ENCODE measurements at regions not wholly inside any gene's neighbourhood (a gene's known extent, or its start where the extent isn't known, plus 50 kb on each side); places are given as distances from the start of the nearest gene placed in this dataset.
A peak's percentile ranks its signal among the peaks of the same experiment; 100 is the strongest.
"Not testable (repeated sequence)": the region's sequence is repeated elsewhere in the genome, so short reads cannot be mapped to it uniquely, and the experiment has no call there.

- Mint-ChIP-seq H3K4me3 (no peak overlapping the region), H3K27ac (no peak overlapping the region), H3K27me3 (ENCODE audit: insufficient read depth) (peaks cover 17% of the 10 kb centered on the region), H3K9me3 (peaks cover 10% of the 10 kb centered on the region), H3K4me1 (ENCODE audit: low read depth) (peaks cover 20% of the 10 kb centered on the region), H3K36me3 (ENCODE audit: low read depth) (peaks cover 4% of the 10 kb centered on the region)
- intact Hi-C loops (cut with micrococcal nuclease) = no loop called here
- no peak for DNase-seq (ENCODE audit: low spot score)
Measured at GRCh38 chr6:110545081-110545872, 68.9 kb upstream of the SLC22A16 start.

- peaks cover 4% of the 10 kb centered on the region for H3K36me3 Mint-ChIP-seq (ENCODE audit: low read depth)
- H3K4me1 Mint-ChIP-seq (ENCODE audit: low read depth) = peaks cover 20% of the 10 kb centered on the region
- peak overlapping the region; percentile 39 for H3K4me3 Mint-ChIP-seq
- peaks cover 12% of the 10 kb centered on the region for H3K9me3 Mint-ChIP-seq
- peaks cover 19% of the 10 kb centered on the region for H3K27me3 Mint-ChIP-seq (ENCODE audit: insufficient read depth)
- intact Hi-C loops (cut with micrococcal nuclease) = no loop called here
- no peak for DNase-seq (ENCODE audit: low spot score)
- peak overlapping the region; percentile 21 for H3K27ac Mint-ChIP-seq
Measured at GRCh38 chr6:110544472-110544871, 68.1 kb upstream of the SLC22A16 start.

DNA sequence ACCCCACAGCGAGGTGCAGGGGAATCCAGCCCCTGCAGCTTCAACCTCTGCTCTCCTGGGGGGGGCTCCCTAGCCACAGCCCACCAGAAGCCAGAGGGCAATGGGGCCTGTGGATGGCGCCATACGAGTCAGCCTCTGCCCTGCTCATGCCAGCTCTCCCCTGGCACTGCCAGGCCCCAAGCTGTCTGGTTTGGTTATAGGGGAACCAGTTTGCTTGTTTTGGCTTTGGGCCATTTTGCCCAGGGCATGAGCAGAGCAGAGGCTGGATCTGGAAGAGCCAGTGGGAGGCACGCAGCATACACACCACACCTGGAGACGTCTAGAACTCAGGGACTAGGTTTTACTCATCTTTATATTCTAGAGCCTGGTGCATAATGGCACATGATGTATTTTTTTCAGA is 66.7 kb upstream of the SLC22A16 start:
- Mint-ChIP-seq H3K4me3 (no peak overlapping the region), H3K36me3 (ENCODE audit: low read depth) (peaks cover 4% of the 10 kb centered on the region), H3K4me1 (ENCODE audit: low read depth) (peaks cover 21% of the 10 kb centered on the region), H3K27ac (no peak overlapping the region), H3K27me3 (ENCODE audit: insufficient read depth) (peaks cover 21% of the 10 kb centered on the region), H3K9me3 (peaks cover 17% of the 10 kb centered on the region)
- DNase-seq (ENCODE audit: low spot score) = no peak
- intact Hi-C loops (cut with micrococcal nuclease) = no loop called here

DNA sequence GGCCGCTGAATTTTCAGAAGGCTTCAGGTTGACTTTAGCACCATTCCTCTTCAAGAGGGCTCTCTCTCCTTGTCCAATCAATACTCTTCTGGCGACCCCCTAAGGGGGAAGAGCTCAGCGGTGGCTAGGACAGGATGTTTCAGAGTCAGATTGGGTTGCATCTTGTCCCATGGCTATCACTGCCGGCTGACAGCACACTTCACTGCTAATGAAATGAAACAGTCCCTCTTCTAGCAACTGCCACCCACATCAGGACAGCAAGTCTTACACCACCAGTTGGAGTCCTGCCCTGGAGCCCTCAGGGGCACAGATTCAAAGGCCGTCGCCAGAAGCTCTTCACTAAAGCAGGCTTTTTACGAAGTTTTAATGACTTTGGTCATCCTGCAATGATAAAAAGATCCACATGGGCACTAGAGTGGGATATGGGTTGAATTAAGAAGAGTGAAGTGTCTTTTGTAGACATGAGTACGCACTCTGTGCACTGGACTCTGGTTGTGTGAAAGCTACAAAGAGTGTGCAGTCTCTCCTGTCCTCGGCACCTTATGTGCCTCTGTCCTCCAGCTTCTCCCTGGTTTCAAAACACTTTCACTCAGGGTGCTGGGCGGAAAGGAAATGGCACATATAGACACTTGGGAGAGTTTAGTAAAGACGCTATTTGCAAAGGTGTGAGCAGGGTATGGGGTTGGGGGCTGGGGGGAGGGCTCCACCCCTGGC is 66.1 kb upstream of the SLC22A16 start:
- DNase-seq (ENCODE audit: low spot score) = no peak
- intact Hi-C loops (cut with micrococcal nuclease) = no loop called here
- H3K27me3 Mint-ChIP-seq (ENCODE audit: insufficient read depth) = peaks cover 16% of the 10 kb centered on the region
- H3K4me3 Mint-ChIP-seq = no peak overlapping the region
- peaks cover 4% of the 10 kb centered on the region for H3K36me3 Mint-ChIP-seq (ENCODE audit: low read depth)
- H3K4me1 Mint-ChIP-seq (ENCODE audit: low read depth) = peaks cover 27% of the 10 kb centered on the region
- H3K27ac Mint-ChIP-seq = no peak overlapping the region
- peaks cover 17% of the 10 kb centered on the region for H3K9me3 Mint-ChIP-seq

DNA sequence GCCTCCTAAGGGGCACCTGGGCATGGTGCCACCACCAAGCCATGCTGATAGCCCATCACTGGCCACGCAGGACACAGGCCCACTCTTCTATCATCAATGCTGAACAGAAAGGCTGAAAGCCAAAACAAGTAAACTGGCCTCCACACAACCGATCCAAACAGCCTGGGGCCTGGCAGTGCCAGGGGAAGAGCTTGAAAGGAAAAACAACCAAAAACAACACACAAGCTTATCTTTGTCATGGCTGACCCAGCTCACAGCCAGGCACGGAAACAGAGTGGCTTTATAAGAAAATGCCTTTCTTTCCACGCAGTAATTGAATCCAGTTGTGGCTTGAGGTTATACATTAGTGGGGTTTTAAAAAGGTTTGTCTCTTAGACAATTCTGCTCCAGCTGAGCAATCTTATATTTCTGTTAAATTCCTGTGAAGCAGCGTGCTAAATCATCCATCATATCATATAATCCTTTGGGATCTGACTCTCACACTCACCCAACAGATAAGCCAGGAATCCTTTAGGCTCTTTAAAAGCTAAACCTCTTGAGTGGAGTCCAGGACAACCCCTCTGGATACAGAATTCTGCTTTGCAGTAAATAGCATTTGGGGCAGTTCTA is 65.4 kb upstream of the SLC22A16 start:
- Mint-ChIP-seq H3K4me3 (no peak overlapping the region), H3K9me3 (peaks cover 17% of the 10 kb centered on the region), H3K36me3 (ENCODE audit: low read depth) (peaks cover 4% of the 10 kb centered on the region), H3K27me3 (ENCODE audit: insufficient read depth) (peaks cover 15% of the 10 kb centered on the region), H3K27ac (no peak overlapping the region), H3K4me1 (ENCODE audit: low read depth) (peaks cover 34% of the 10 kb centered on the region)
- no peak for DNase-seq (ENCODE audit: low spot score)
- intact Hi-C loops (cut with micrococcal nuclease) = no loop called here

GRCh38 chr6:110539277-110540019 is 63.0 kb upstream of the SLC22A16 start:
- Mint-ChIP-seq H3K4me1 (ENCODE audit: low read depth) (peaks cover 30% of the 10 kb centered on the region), H3K27me3 (ENCODE audit: insufficient read depth) (peaks cover 16% of the 10 kb centered on the region)
- H3K9me3 Mint-ChIP-seq; H3K27ac Mint-ChIP-seq; H3K36me3 Mint-ChIP-seq (ENCODE audit: low read depth); H3K4me3 Mint-ChIP-seq; DNase-seq (ENCODE audit: low spot score); intact Hi-C loops (cut with micrococcal nuclease): not testable (repeated sequence)

- H3K4me1 Mint-ChIP-seq (ENCODE audit: low read depth) = peaks cover 25% of the 10 kb centered on the region
Measured at GRCh38 chr6:110538416-110539160, 62.2 kb upstream of the SLC22A16 start.

GRCh38 chr6:110537208-110538123 is 61.1 kb upstream of the SLC22A16 start:
- peak overlapping the region; percentile 34 for H3K4me3 Mint-ChIP-seq
- H3K27me3 Mint-ChIP-seq (ENCODE audit: insufficient read depth) = peaks cover 16% of the 10 kb centered on the region
- intact Hi-C loops (cut with micrococcal nuclease) = loop anchor here (2.0 kb wide), 2 partner anchors 53 to 279 kb away; no protein-coding TSS in a partner anchor
- H3K4me1 Mint-ChIP-seq (ENCODE audit: low read depth) = peaks cover 20% of the 10 kb centered on the region
- no peaks in the 10 kb centered on the region for H3K36me3 Mint-ChIP-seq (ENCODE audit: low read depth)
- H3K27ac Mint-ChIP-seq = peak overlapping the region; percentile 36
- DNase-seq (ENCODE audit: low spot score) = no peak
- peaks cover 7% of the 10 kb centered on the region for H3K9me3 Mint-ChIP-seq

More at GRCh38 chr6:110538416-110539160, 62.2 kb upstream of the SLC22A16 start:
- intact Hi-C loops (cut with micrococcal nuclease) = no loop called here
- Mint-ChIP-seq H3K36me3 (ENCODE audit: low read depth) (no peaks in the 10 kb centered on the region), H3K27me3 (ENCODE audit: insufficient read depth) (peaks cover 16% of the 10 kb centered on the region), H3K4me3 (no peak overlapping the region), H3K27ac (no peak overlapping the region), H3K9me3 (peaks cover 7% of the 10 kb centered on the region)
- DNase-seq (ENCODE audit: low spot score) = no peak

DNA sequence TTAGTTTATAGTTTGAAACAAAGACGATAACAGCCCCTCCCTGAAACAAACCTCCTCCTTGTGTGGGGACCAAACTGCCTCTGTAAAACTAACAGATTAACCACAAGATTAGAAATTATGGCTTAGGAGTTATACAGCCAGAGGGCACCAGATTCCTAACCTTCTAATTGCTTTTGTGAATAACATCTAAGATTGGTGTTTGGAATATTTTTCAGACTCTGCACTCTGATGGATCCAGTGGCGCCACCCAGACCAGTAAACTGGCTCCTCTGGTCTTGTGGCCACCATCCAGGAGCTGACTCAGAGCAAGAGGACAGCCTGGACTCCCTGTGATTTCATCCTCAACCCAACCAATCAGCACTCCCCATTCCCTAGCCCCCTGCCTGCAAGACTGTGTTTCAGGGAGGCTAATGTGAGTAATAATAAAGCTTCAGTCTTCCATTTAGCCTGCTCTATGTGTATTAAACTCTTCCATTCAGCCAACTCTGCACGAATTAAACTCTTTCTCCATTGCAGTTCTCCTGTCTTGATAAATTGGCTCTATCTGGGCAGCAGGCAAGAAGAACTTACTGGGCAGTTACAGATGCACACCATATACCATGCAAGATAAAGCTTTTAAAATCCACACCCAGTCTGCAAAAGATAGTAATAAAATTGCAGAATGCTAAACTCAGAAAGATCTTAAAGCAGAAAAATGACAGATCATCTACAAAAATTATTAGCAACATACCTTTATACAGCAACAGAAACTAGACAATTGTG is 58.5 kb upstream of the SLC22A16 start:
- Mint-ChIP-seq H3K9me3 (peaks cover 7% of the 10 kb centered on the region), H3K27ac (no peak overlapping the region), H3K27me3 (ENCODE audit: insufficient read depth) (peaks cover 12% of the 10 kb centered on the region), H3K36me3 (ENCODE audit: low read depth) (no peaks in the 10 kb centered on the region), H3K4me1 (ENCODE audit: low read depth) (peaks cover 20% of the 10 kb centered on the region), H3K4me3 (no peak overlapping the region)
- DNase-seq (ENCODE audit: low spot score) = no peak
- intact Hi-C loops (cut with micrococcal nuclease) = no loop called here

GRCh38 chr6:110532431-110532830 is 56.0 kb upstream of the SLC22A16 start:
- Mint-ChIP-seq H3K36me3 (ENCODE audit: low read depth) (no peaks in the 10 kb centered on the region), H3K27me3 (ENCODE audit: insufficient read depth) (peaks cover 16% of the 10 kb centered on the region), H3K27ac (no peak overlapping the region), H3K9me3 (no peaks in the 10 kb centered on the region), H3K4me3 (no peak overlapping the region), H3K4me1 (ENCODE audit: low read depth) (peaks cover 21% of the 10 kb centered on the region)
- DNase-seq (ENCODE audit: low spot score) = no peak
- intact Hi-C loops (cut with micrococcal nuclease) = no loop called here

DNA sequence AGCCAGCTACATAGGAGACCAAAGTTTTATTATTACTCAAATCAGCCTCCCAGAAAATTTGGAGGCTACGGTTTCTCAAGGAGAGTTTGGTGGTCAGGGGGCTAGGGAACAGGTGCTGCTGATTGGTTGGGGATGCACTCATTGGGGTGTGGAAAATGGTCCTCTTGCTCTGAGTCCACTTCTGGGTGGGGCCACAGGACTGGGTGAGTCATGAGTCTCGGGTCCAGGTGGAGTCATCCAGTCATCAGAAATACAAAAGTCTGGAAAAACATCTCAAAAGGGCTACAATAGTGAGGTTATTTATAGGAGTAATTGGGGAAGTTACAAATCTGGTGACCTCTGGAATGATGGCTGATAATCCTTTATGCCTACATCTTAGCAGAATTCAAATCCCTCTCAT is 54.3 kb upstream of the SLC22A16 start:
- H3K36me3 Mint-ChIP-seq (ENCODE audit: low read depth) = no peaks in the 10 kb centered on the region
- H3K4me1 Mint-ChIP-seq (ENCODE audit: low read depth) = peaks cover 9% of the 10 kb centered on the region
- peaks cover 12% of the 10 kb centered on the region for H3K27me3 Mint-ChIP-seq (ENCODE audit: insufficient read depth)
- DNase-seq (ENCODE audit: low spot score) = no peak
- intact Hi-C loops (cut with micrococcal nuclease) = no loop called here
- no peak overlapping the region for H3K27ac Mint-ChIP-seq
- no peaks in the 10 kb centered on the region for H3K9me3 Mint-ChIP-seq
- H3K4me3 Mint-ChIP-seq = no peak overlapping the region
